Breast epithelium (tissue), 3 donors: ENCODE measurements at regions not wholly inside any gene's neighbourhood (a gene's known extent, or its start where the extent isn't known, plus 50 kb on each side); places are given as distances from the start of the nearest gene placed in this dataset.

Experiments used
- CTCF ChIP-seq, 3 donors: fragments of 450-650 bp; IDR thresholded peaks; one replicate each; pipeline ENCODE4 v1.5.1; 2016 to 2017; ENCODE audit warnings: antibody characterized with exemption in 3 of 3, mild to moderate bottlenecking in 3 of 3, moderate library complexity in 3 of 3
- POLR2A ChIP-seq: fragments of 450-650 bp; IDR thresholded peaks from one replicate; pipeline ENCODE4 v1.6.1; 2016; ENCODE audit warnings: antibody characterized with exemption, mild to moderate bottlenecking, moderate library complexity
- POLR2AphosphoS5 ChIP-seq, 3 donors: sonication (generic); formaldehyde crosslinking; IDR thresholded peaks; one replicate each; pipeline ENCODE4 v1.6.1; 2017; ENCODE audit warnings: antibody characterized with exemption in 3 of 3

- TF ChIP-seq CTCF (IDR thresholded peaks at IDR 0.05) (no peak), POLR2A (no peak), POLR2AphosphoS5 (IDR thresholded peaks at IDR 0.05) (no peak)
Observed at GRCh38 chr2:225319872-225320271, 79.6 kb upstream of the NYAP2 start.
